ENCODE measurements at regions not wholly inside any gene's neighbourhood (a gene's known extent, or its start where the extent isn't known, plus 50 kb on each side); places are given as distances from the start of the nearest gene placed in this dataset.

GRCh38 chr3:68135067-68135466 lies 480.7 kb upstream of the SUCLG2 start:
- no TSS peak for BruUV-seq (replicated peaks)
- no peak overlapping the region for H3K27ac ChIP-seq (ENCODE audit: low read depth, low read length, poor library complexity, severe bottlenecking)
- no peak for DNase-seq (ENCODE audit: low spot score)
- no peaks in the 10 kb centered on the region for H3K36me3 ChIP-seq (ENCODE audit: insufficient read depth, low read length, poor library complexity, severe bottlenecking)
- CTCF ChIA-PET, result no interaction called here
- intact Hi-C loops (cut with micrococcal nuclease; ENCODE audit: unreplicated experiment), result no loop called here
- POLR2A ChIA-PET (ENCODE audit: low non-redundant PET), result no interaction called here
- TF ChIP-seq EZH2 (IDR thresholded peaks at IDR 0.05; ENCODE audit: borderline replicate concordance, low read depth, low read length, poor library complexity, severe bottlenecking) (no peak), CTCF (conservative IDR thresholded peaks at IDR 0.05; ENCODE audit: low read depth, low read length) (no peak)
- H3K9me3 ChIP-seq (ENCODE audit: low read depth, low read length, poor library complexity, severe bottlenecking), result no peaks in the 10 kb centered on the region
- H3K4me3 ChIP-seq (ENCODE audit: low read depth, low read length, poor library complexity, severe bottlenecking), result no peak overlapping the region
- no peaks in the 10 kb centered on the region for H3K4me1 ChIP-seq (ENCODE audit: insufficient read depth, low read length, poor library complexity, severe bottlenecking)
- no peaks in the 10 kb centered on the region for H3K27me3 ChIP-seq (replicated peaks; ENCODE audit: insufficient read depth, low read depth, low read length, poor library complexity)

GRCh38 chr3:68129065-68129464 lies 474.7 kb upstream of the SUCLG2 start:
- Histone ChIP-seq H3K27ac (ENCODE audit: low read depth, low read length, poor library complexity, severe bottlenecking) (no peak overlapping the region), H3K36me3 (ENCODE audit: insufficient read depth, low read length, poor library complexity, severe bottlenecking) (no peaks in the 10 kb centered on the region), H3K4me1 (ENCODE audit: insufficient read depth, low read length, poor library complexity, severe bottlenecking) (no peaks in the 10 kb centered on the region), H3K27me3 (replicated peaks; ENCODE audit: insufficient read depth, low read depth, low read length, poor library complexity) (no peaks in the 10 kb centered on the region), H3K9me3 (ENCODE audit: low read depth, low read length, poor library complexity, severe bottlenecking) (no peaks in the 10 kb centered on the region), H3K4me3 (ENCODE audit: low read depth, low read length, poor library complexity, severe bottlenecking) (no peak overlapping the region)
- ChIA-PET CTCF (no interaction called here), POLR2A (ENCODE audit: low non-redundant PET) (no interaction called here)
- TF ChIP-seq CTCF (conservative IDR thresholded peaks at IDR 0.05; ENCODE audit: low read depth, low read length) (no peak), EZH2 (IDR thresholded peaks at IDR 0.05; ENCODE audit: borderline replicate concordance, low read depth, low read length, poor library complexity, severe bottlenecking) (no peak)
- intact Hi-C loops (cut with micrococcal nuclease; ENCODE audit: unreplicated experiment), result no loop called here
- BruUV-seq (replicated peaks), result no TSS peak
- DNase-seq (ENCODE audit: low spot score), result no peak

GRCh38 chr3:68123231-68123630 lies 468.8 kb upstream of the SUCLG2 start:
- no peaks in the 10 kb centered on the region for H3K36me3 ChIP-seq (ENCODE audit: insufficient read depth, low read length, poor library complexity, severe bottlenecking)
- no peaks in the 10 kb centered on the region for H3K27me3 ChIP-seq (replicated peaks; ENCODE audit: insufficient read depth, low read depth, low read length, poor library complexity)
- DNase-seq (ENCODE audit: low spot score), result no peak
- H3K27ac ChIP-seq (ENCODE audit: low read depth, low read length, poor library complexity, severe bottlenecking), result no peak overlapping the region
- ChIA-PET CTCF (no interaction called here), POLR2A (ENCODE audit: low non-redundant PET) (no interaction called here)
- no peak for TF ChIP-seq CTCF (conservative IDR thresholded peaks at IDR 0.05; ENCODE audit: low read depth, low read length)
- no peak for TF ChIP-seq EZH2 (IDR thresholded peaks at IDR 0.05; ENCODE audit: borderline replicate concordance, low read depth, low read length, poor library complexity, severe bottlenecking)
- BruUV-seq (replicated peaks), result no TSS peak
- H3K4me1 ChIP-seq (ENCODE audit: insufficient read depth, low read length, poor library complexity, severe bottlenecking), result no peaks in the 10 kb centered on the region
- H3K9me3 ChIP-seq (ENCODE audit: low read depth, low read length, poor library complexity, severe bottlenecking), result no peaks in the 10 kb centered on the region
- intact Hi-C loops (cut with micrococcal nuclease; ENCODE audit: unreplicated experiment), result no loop called here
- no peak overlapping the region for H3K4me3 ChIP-seq (ENCODE audit: low read depth, low read length, poor library complexity, severe bottlenecking)
